ENCODE measurements at regions not wholly inside any gene's neighbourhood (a gene's known extent, or its start where the extent isn't known, plus 50 kb on each side); places are given as distances from the start of the nearest gene placed in this dataset.
"Not testable (repeated sequence)": the region's sequence is repeated elsewhere in the genome, so short reads cannot be mapped to it uniquely, and the experiment has no call there.

- no peak overlapping the region for H3K4me3 Mint-ChIP-seq
- H3K27me3 Mint-ChIP-seq (ENCODE audit: low read depth), result peaks cover 10% of the 10 kb centered on the region
- no peaks in the 10 kb centered on the region for H3K4me1 Mint-ChIP-seq (ENCODE audit: low read depth)
- DNase-seq, result no peak
- H3K36me3 Mint-ChIP-seq (ENCODE audit: insufficient read depth in 2 of 2), result no peaks in the 10 kb centered on the region
- ATAC-seq (replicated peaks in 1 of 2), result no peak
- H3K9me3 Mint-ChIP-seq, result no peaks in the 10 kb centered on the region
- H3K27ac Mint-ChIP-seq, result no peak overlapping the region
Measured at GRCh38 chr12:22796941-22797630, 172.1 kb downstream of the ETNK1 start.

- Mint-ChIP-seq H3K9me3 (no peaks in the 10 kb centered on the region), H3K27me3 (ENCODE audit: low read depth) (peaks cover 3% of the 10 kb centered on the region), H3K27ac (no peak overlapping the region), H3K4me3 (no peak overlapping the region), H3K4me1 (ENCODE audit: low read depth) (no peaks in the 10 kb centered on the region), H3K36me3 (ENCODE audit: insufficient read depth in 2 of 2) (no peaks in the 10 kb centered on the region)
- DNase-seq (no peak), ATAC-seq (replicated peaks in 1 of 2) (no peak)
Measured at GRCh38 chr12:22797701-22798100, 172.7 kb downstream of the ETNK1 start.

GRCh38 chr12:22798116-22798515, 173.1 kb downstream of the ETNK1 start:
- Mint-ChIP-seq H3K27ac (no peak overlapping the region), H3K27me3 (ENCODE audit: low read depth) (no peaks in the 10 kb centered on the region), H3K9me3 (no peaks in the 10 kb centered on the region), H3K4me1 (ENCODE audit: low read depth) (no peaks in the 10 kb centered on the region), H3K36me3 (ENCODE audit: insufficient read depth in 2 of 2) (no peaks in the 10 kb centered on the region), H3K4me3 (no peak overlapping the region)
- DNase-seq, result no peak
- no peak for ATAC-seq (replicated peaks in 1 of 2)

- ATAC-seq (replicated peaks in 1 of 2) (no peak), DNase-seq (no peak)
- Mint-ChIP-seq H3K27ac (no peak overlapping the region), H3K4me3 (no peak overlapping the region), H3K36me3 (ENCODE audit: insufficient read depth in 2 of 2) (no peaks in the 10 kb centered on the region), H3K27me3 (ENCODE audit: low read depth) (no peaks in the 10 kb centered on the region), H3K9me3 (no peaks in the 10 kb centered on the region), H3K4me1 (ENCODE audit: low read depth) (no peaks in the 10 kb centered on the region)
Measured at GRCh38 chr12:22799503-22799902, 174.5 kb downstream of the ETNK1 start.

GRCh38 chr12:22800332-22800731, 175.4 kb downstream of the ETNK1 start:
- no peaks in the 10 kb centered on the region for H3K9me3 Mint-ChIP-seq
- no peak overlapping the region for H3K27ac Mint-ChIP-seq
- H3K27me3 Mint-ChIP-seq (ENCODE audit: low read depth), result no peaks in the 10 kb centered on the region
- no peaks in the 10 kb centered on the region for H3K4me1 Mint-ChIP-seq (ENCODE audit: low read depth)
- DNase-seq (no peak), ATAC-seq (replicated peaks in 1 of 2) (no peak)
- no peak overlapping the region for H3K4me3 Mint-ChIP-seq
- no peaks in the 10 kb centered on the region for H3K36me3 Mint-ChIP-seq (ENCODE audit: insufficient read depth in 2 of 2)

GRCh38 chr12:22802883-22803630, 178.1 kb downstream of the ETNK1 start:
- DNase-seq (no peak), ATAC-seq (replicated peaks in 1 of 2) (no peak)
- H3K4me1 Mint-ChIP-seq (ENCODE audit: low read depth), result no peaks in the 10 kb centered on the region
- H3K9me3 Mint-ChIP-seq, result no peaks in the 10 kb centered on the region
- H3K36me3 Mint-ChIP-seq (ENCODE audit: insufficient read depth in 2 of 2), result no peaks in the 10 kb centered on the region
- H3K27me3 Mint-ChIP-seq (ENCODE audit: low read depth), result no peaks in the 10 kb centered on the region
- no peak overlapping the region for H3K4me3 Mint-ChIP-seq
- no peak overlapping the region for H3K27ac Mint-ChIP-seq

- H3K27me3 Mint-ChIP-seq (ENCODE audit: low read depth), result no peaks in the 10 kb centered on the region
- H3K9me3 Mint-ChIP-seq, result no peaks in the 10 kb centered on the region
- ATAC-seq (replicated peaks in 1 of 2) (no peak), DNase-seq (no peak)
- H3K27ac Mint-ChIP-seq, result no peak overlapping the region
- H3K36me3 Mint-ChIP-seq (ENCODE audit: insufficient read depth in 2 of 2), result no peaks in the 10 kb centered on the region
- no peak overlapping the region for H3K4me3 Mint-ChIP-seq
- no peaks in the 10 kb centered on the region for H3K4me1 Mint-ChIP-seq (ENCODE audit: low read depth)
Measured at GRCh38 chr12:22803725-22804124, 178.8 kb downstream of the ETNK1 start.

GRCh38 chr12:22808860-22809259, 183.9 kb downstream of the ETNK1 start:
- Mint-ChIP-seq H3K27ac (no peak overlapping the region), H3K27me3 (ENCODE audit: low read depth) (no peaks in the 10 kb centered on the region), H3K36me3 (ENCODE audit: insufficient read depth in 2 of 2) (no peaks in the 10 kb centered on the region), H3K9me3 (no peaks in the 10 kb centered on the region), H3K4me3 (no peak overlapping the region), H3K4me1 (ENCODE audit: low read depth) (no peaks in the 10 kb centered on the region)
- ATAC-seq (replicated peaks in 1 of 2), result no peak
- DNase-seq, result no peak

- H3K4me3 Mint-ChIP-seq, result no peak overlapping the region
- no peaks in the 10 kb centered on the region for H3K36me3 Mint-ChIP-seq (ENCODE audit: insufficient read depth in 2 of 2)
- H3K9me3 Mint-ChIP-seq, result no peaks in the 10 kb centered on the region
- DNase-seq (no peak), ATAC-seq (replicated peaks in 1 of 2) (no peak)
- no peak overlapping the region for H3K27ac Mint-ChIP-seq
- no peaks in the 10 kb centered on the region for H3K4me1 Mint-ChIP-seq (ENCODE audit: low read depth)
- no peaks in the 10 kb centered on the region for H3K27me3 Mint-ChIP-seq (ENCODE audit: low read depth)
Measured at GRCh38 chr12:22810036-22810435, 185.1 kb downstream of the ETNK1 start.

- Mint-ChIP-seq H3K9me3 (no peaks in the 10 kb centered on the region), H3K27me3 (ENCODE audit: low read depth) (no peaks in the 10 kb centered on the region), H3K4me1 (ENCODE audit: low read depth) (no peaks in the 10 kb centered on the region), H3K27ac (no peak overlapping the region), H3K4me3 (no peak overlapping the region), H3K36me3 (ENCODE audit: insufficient read depth in 2 of 2) (no peaks in the 10 kb centered on the region)
- DNase-seq, result no peak
- no peak for ATAC-seq (replicated peaks in 1 of 2)
Measured at GRCh38 chr12:22812531-22812930, 187.6 kb downstream of the ETNK1 start.

GRCh38 chr12:22821985-22822384, 197.0 kb downstream of the ETNK1 start:
- no peaks in the 10 kb centered on the region for H3K36me3 Mint-ChIP-seq (ENCODE audit: insufficient read depth in 2 of 2)
- H3K27ac Mint-ChIP-seq, result no peak overlapping the region
- no peaks in the 10 kb centered on the region for H3K4me1 Mint-ChIP-seq (ENCODE audit: low read depth)
- peaks cover 0 to 1% of the 10 kb centered on the region in 2 donors for H3K9me3 Mint-ChIP-seq
- H3K4me3 Mint-ChIP-seq, result no peak overlapping the region
- no peak for ATAC-seq (replicated peaks in 1 of 2)
- no peak for DNase-seq
- H3K27me3 Mint-ChIP-seq (ENCODE audit: low read depth), result no peaks in the 10 kb centered on the region

GRCh38 chr12:22826026-22826425, 201.1 kb downstream of the ETNK1 start:
- Mint-ChIP-seq H3K27ac (no peak overlapping the region), H3K4me3 (no peak overlapping the region), H3K27me3 (ENCODE audit: low read depth) (no peaks in the 10 kb centered on the region), H3K9me3 (peaks cover 0 to 8% of the 10 kb centered on the region in 2 donors), H3K36me3 (ENCODE audit: insufficient read depth in 2 of 2) (peaks cover 2 to 3% of the 10 kb centered on the region in 2 donors), H3K4me1 (ENCODE audit: low read depth) (peaks cover 4% of the 10 kb centered on the region)
- ATAC-seq (replicated peaks in 1 of 2) (no peak), DNase-seq (no peak)

- not testable (repeated sequence) for H3K4me1 Mint-ChIP-seq (ENCODE audit: low read depth); DNase-seq; H3K9me3 Mint-ChIP-seq; H3K4me3 Mint-ChIP-seq; H3K27ac Mint-ChIP-seq; H3K36me3 Mint-ChIP-seq (ENCODE audit: insufficient read depth in 2 of 2); ATAC-seq (replicated peaks in 1 of 2); H3K27me3 Mint-ChIP-seq (ENCODE audit: low read depth)
Measured at GRCh38 chr12:22826446-22826981, 201.5 kb downstream of the ETNK1 start.

Measured in activated T-cell treated with anti-CD3 and anti-CD28 coated beads, Interleukin-2, amount 50 U/mL, for 72 hours (primary cell).